ENCODE measurements at regions not wholly inside any gene's neighbourhood (a gene's known extent, or its start where the extent isn't known, plus 50 kb on each side); places are given as distances from the start of the nearest gene placed in this dataset.

DNA sequence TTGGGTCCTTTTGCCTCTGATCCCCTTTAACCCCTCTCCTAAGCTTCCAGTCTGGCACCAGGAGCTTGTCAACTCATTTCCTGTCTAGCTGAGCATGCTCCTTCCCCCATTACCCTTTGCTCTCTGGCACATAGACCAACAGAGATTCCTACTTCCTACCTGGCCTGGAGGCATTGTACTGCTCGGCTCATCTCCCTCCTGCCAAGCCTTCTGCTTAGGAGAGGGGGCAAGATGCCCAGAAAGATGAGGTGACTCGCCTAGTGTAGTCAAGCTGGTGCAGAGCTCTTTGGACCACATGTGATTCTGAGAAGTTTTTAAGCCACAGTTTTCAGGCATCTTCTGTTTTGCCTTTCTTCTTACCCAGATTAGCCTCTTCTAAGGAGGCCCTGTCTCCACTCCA lies 95.4 kb downstream of the ZNF621 start:
- DNase-seq (ENCODE audit: low read depth) (no peak), FAIRE-seq (no peak)
- Histone ChIP-seq H4K20me1 (ENCODE audit: insufficient read depth, low read length) (no peaks in the 10 kb centered on the region), H3K9ac (ENCODE audit: low read length) (no peak overlapping the region), H3K27me3 (ENCODE audit: insufficient read depth, low read length) (peaks cover 16% of the 10 kb centered on the region), H3K27ac (ENCODE audit: low read depth, low read length) (no peak overlapping the region), H3K4me1 (ENCODE audit: insufficient read depth, low read length) (peaks cover 5% of the 10 kb centered on the region), H3K9me3 (ENCODE audit: insufficient read depth, low read depth, low read length) (peaks cover 7% of the 10 kb centered on the region), H3K4me3 (ENCODE audit: insufficient read depth, low read depth, low read length) (no peak overlapping the region), H3K79me2 (ENCODE audit: insufficient read depth, low read length) (no peaks in the 10 kb centered on the region), H3K36me3 (ENCODE audit: insufficient read depth, low read length) (no peaks in the 10 kb centered on the region), H2AFZ (ENCODE audit: low read depth, low read length) (no peak overlapping the region), H3K4me2 (ENCODE audit: low read length) (no peak overlapping the region)
- Mint-ChIP-seq H3K27me3 (ENCODE audit: low read depth, unreplicated experiment) (peaks cover 21% of the 10 kb centered on the region), H3K27ac (ENCODE audit: unreplicated experiment) (no peak overlapping the region), H3K4me3 (ENCODE audit: unreplicated experiment) (no peak overlapping the region), H3K9me3 (ENCODE audit: unreplicated experiment) (peaks cover 9% of the 10 kb centered on the region), H3K36me3 (ENCODE audit: low read depth, unreplicated experiment) (no peaks in the 10 kb centered on the region), H3K4me1 (ENCODE audit: low read depth, unreplicated experiment) (peaks cover 3% of the 10 kb centered on the region)
- TF ChIP-seq, protein P1, sequence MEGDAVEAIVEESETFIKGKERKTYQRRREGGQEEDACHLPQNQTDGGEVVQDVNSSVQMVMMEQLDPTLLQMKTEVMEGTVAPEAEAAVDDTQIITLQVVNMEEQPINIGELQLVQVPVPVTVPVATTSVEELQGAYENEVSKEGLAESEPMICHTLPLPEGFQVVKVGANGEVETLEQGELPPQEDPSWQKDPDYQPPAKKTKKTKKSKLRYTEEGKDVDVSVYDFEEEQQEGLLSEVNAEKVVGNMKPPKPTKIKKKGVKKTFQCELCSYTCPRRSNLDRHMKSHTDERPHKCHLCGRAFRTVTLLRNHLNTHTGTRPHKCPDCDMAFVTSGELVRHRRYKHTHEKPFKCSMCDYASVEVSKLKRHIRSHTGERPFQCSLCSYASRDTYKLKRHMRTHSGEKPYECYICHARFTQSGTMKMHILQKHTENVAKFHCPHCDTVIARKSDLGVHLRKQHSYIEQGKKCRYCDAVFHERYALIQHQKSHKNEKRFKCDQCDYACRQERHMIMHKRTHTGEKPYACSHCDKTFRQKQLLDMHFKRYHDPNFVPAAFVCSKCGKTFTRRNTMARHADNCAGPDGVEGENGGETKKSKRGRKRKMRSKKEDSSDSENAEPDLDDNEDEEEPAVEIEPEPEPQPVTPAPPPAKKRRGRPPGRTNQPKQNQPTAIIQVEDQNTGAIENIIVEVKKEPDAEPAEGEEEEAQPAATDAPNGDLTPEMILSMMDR (IDR thresholded peaks at IDR 0.05; ENCODE audit: insufficient read depth, low read depth, low read length) = no peak
- TF ChIP-seq EZH2 (IDR thresholded peaks at IDR 0.05; ENCODE audit: insufficient read depth, low read length) = no peak

DNA sequence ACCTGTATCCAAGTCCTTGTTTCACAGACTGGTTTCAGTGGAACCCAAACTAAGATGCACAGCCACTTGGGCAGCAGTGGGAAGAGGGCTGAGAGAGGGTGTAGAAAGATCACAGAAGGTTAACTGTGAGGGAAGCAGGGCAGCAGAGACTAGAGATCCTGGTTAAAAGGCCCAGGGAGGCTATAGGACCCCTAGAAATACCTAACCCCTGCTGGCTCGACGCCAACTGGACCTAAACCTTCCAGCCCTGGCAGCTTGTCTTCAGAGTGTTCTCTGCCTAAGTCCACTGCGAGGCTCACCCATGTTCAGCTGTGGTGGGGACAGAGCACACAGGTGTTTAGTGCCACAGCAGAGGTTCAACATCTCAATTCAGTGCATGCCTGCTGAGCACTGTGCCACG lies 96.5 kb downstream of the ZNF621 start:
- FAIRE-seq = no peak
- Histone ChIP-seq H3K4me1 (ENCODE audit: insufficient read depth, low read length) (peaks cover under 1% of the 10 kb centered on the region), H3K27me3 (ENCODE audit: insufficient read depth, low read length) (peaks cover 6% of the 10 kb centered on the region), H3K36me3 (ENCODE audit: insufficient read depth, low read length) (no peaks in the 10 kb centered on the region), H3K9ac (ENCODE audit: low read length) (no peak overlapping the region), H4K20me1 (ENCODE audit: insufficient read depth, low read length) (no peaks in the 10 kb centered on the region), H2AFZ (ENCODE audit: low read depth, low read length) (no peak overlapping the region), H3K4me2 (ENCODE audit: low read length) (no peak overlapping the region), H3K27ac (ENCODE audit: low read depth, low read length) (no peak overlapping the region), H3K4me3 (ENCODE audit: insufficient read depth, low read depth, low read length) (no peak overlapping the region), H3K79me2 (ENCODE audit: insufficient read depth, low read length) (no peaks in the 10 kb centered on the region), H3K9me3 (ENCODE audit: insufficient read depth, low read depth, low read length) (peaks cover 7% of the 10 kb centered on the region)
- no peak for DNase-seq (ENCODE audit: low read depth)
- TF ChIP-seq EZH2 (IDR thresholded peaks at IDR 0.05; ENCODE audit: insufficient read depth, low read length) = no peak
- TF ChIP-seq, protein P1 (IDR thresholded peaks at IDR 0.05; ENCODE audit: insufficient read depth, low read depth, low read length) = no peak
- Mint-ChIP-seq H3K27ac (ENCODE audit: unreplicated experiment) (no peak overlapping the region), H3K27me3 (ENCODE audit: low read depth, unreplicated experiment) (peaks cover 12% of the 10 kb centered on the region), H3K4me1 (ENCODE audit: low read depth, unreplicated experiment) (no peaks in the 10 kb centered on the region), H3K36me3 (ENCODE audit: low read depth, unreplicated experiment) (no peaks in the 10 kb centered on the region), H3K9me3 (ENCODE audit: unreplicated experiment) (peaks cover 9% of the 10 kb centered on the region), H3K4me3 (ENCODE audit: unreplicated experiment) (no peak overlapping the region)

DNA sequence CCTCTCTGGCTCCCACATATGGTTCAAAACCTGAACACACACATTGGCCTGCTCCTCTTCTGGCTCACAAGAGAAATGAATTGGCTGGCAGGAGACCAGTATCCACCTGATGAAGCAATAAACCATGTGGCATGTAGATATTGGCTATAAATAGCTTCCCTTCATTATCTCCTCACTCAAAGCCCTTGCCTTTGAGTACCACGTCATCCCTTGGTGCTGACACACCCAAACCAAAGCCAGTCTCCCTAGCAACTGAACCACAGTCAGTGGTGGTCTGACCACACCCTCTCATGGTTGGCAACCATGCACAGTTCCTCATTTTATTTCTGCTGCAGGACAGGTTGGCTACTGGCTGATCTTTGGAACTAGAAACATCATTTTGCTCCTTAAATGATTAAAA lies 98.8 kb downstream of the ZNF621 start:
- H3K4me1 ChIP-seq (ENCODE audit: insufficient read depth, low read length) = no peaks in the 10 kb centered on the region
- peaks cover 7% of the 10 kb centered on the region for H3K9me3 ChIP-seq (ENCODE audit: insufficient read depth, low read depth, low read length)
- no peak overlapping the region for H3K27ac ChIP-seq (ENCODE audit: low read depth, low read length)
- H4K20me1 ChIP-seq (ENCODE audit: insufficient read depth, low read length) = no peaks in the 10 kb centered on the region
- no peaks in the 10 kb centered on the region for H3K36me3 ChIP-seq (ENCODE audit: insufficient read depth, low read length)
- no peak overlapping the region for H2AFZ ChIP-seq (ENCODE audit: low read depth, low read length)
- H3K27me3 Mint-ChIP-seq (ENCODE audit: low read depth, unreplicated experiment) = peaks cover 10% of the 10 kb centered on the region
- FAIRE-seq (no peak), DNase-seq (ENCODE audit: low read depth) (peak; percentile 29)
- H3K36me3 Mint-ChIP-seq (ENCODE audit: low read depth, unreplicated experiment) = no peaks in the 10 kb centered on the region
- no peaks in the 10 kb centered on the region for H3K27me3 ChIP-seq (ENCODE audit: insufficient read depth, low read length)
- H3K9me3 Mint-ChIP-seq (ENCODE audit: unreplicated experiment) = peaks cover 17% of the 10 kb centered on the region
- H3K4me1 Mint-ChIP-seq (ENCODE audit: low read depth, unreplicated experiment) = no peaks in the 10 kb centered on the region
- H3K4me2 ChIP-seq (ENCODE audit: low read length) = no peak overlapping the region
- no peak overlapping the region for H3K4me3 Mint-ChIP-seq (ENCODE audit: unreplicated experiment)
- no peak overlapping the region for H3K27ac Mint-ChIP-seq (ENCODE audit: unreplicated experiment)
- H3K79me2 ChIP-seq (ENCODE audit: insufficient read depth, low read length) = no peaks in the 10 kb centered on the region
- TF ChIP-seq, protein P1 (IDR thresholded peaks at IDR 0.05; ENCODE audit: insufficient read depth, low read depth, low read length) = no peak
- no peak for TF ChIP-seq EZH2 (IDR thresholded peaks at IDR 0.05; ENCODE audit: insufficient read depth, low read length)
- no peak overlapping the region for H3K4me3 ChIP-seq (ENCODE audit: insufficient read depth, low read depth, low read length)
- H3K9ac ChIP-seq (ENCODE audit: low read length) = no peak overlapping the region
